ENCODE measurements at regions not wholly inside any gene's neighbourhood (a gene's known extent, or its start where the extent isn't known, plus 50 kb on each side); places are given as distances from the start of the nearest gene placed in this dataset.

DNA sequence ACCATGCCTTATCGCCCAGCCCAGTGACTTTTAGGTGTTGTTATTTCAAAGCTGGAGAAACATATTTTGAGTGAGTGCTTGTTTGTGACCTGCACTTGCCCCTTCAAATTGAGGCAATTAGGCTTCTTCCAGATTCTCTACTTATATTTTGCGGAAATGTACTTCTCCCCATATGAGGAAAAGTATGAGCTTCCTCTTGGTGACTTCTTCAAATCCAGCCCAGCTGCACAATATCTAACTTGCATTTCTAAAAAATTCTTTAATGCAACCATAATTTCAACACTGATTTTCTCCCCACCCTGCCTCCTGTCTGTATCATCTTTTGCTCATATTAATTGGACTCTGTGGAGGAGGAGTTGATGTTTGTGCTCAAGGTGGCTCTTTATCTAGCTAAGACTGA is 391.2 kb upstream of the POU3F3 start:
- TF ChIP-seq, protein P1, sequence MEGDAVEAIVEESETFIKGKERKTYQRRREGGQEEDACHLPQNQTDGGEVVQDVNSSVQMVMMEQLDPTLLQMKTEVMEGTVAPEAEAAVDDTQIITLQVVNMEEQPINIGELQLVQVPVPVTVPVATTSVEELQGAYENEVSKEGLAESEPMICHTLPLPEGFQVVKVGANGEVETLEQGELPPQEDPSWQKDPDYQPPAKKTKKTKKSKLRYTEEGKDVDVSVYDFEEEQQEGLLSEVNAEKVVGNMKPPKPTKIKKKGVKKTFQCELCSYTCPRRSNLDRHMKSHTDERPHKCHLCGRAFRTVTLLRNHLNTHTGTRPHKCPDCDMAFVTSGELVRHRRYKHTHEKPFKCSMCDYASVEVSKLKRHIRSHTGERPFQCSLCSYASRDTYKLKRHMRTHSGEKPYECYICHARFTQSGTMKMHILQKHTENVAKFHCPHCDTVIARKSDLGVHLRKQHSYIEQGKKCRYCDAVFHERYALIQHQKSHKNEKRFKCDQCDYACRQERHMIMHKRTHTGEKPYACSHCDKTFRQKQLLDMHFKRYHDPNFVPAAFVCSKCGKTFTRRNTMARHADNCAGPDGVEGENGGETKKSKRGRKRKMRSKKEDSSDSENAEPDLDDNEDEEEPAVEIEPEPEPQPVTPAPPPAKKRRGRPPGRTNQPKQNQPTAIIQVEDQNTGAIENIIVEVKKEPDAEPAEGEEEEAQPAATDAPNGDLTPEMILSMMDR (IDR thresholded peaks at IDR 0.05; ENCODE audit: low read length), result no peak
- TF ChIP-seq EZH2 (optimal IDR thresholded peaks at IDR 0.05; ENCODE audit: low read depth, low read length), result no peak

All from MM.1S (cell line).